HEK293 (cell line): ENCODE measurements at regions not wholly inside any gene's neighbourhood (a gene's known extent, or its start where the extent isn't known, plus 50 kb on each side); places are given as distances from the start of the nearest gene placed in this dataset.

Experiments
- ZBTB1 ChIP-seq: fragments of 450-650 bp; formaldehyde crosslinking; IDR thresholded peaks from 2 replicates; pipeline ENCODE4 v1.5.1; 2016; ENCODE audit warnings: missing biosample characterization, missing genetic modification characterization
- ZNF133 ChIP-seq: fragments of 450-650 bp; formaldehyde crosslinking; IDR thresholded peaks from 2 replicates; pipeline ENCODE4 v1.5.1; 2016; ENCODE audit warnings: missing biosample characterization, missing genetic modification characterization
- ZNF670 ChIP-seq: fragments of 450-650 bp; formaldehyde crosslinking; IDR thresholded peaks from 2 replicates; pipeline ENCODE4 v1.5.1; 2016; ENCODE audit warnings: missing biosample characterization, missing genetic modification characterization, low read depth
- TF ChIP-seq, protein P1 (sequence below): fragments of 450-650 bp; formaldehyde crosslinking; IDR thresholded peaks from 2 replicates; pipeline ENCODE4 v1.5.1; 2016; ENCODE audit warnings: missing biosample characterization, missing genetic modification characterization
- TF ChIP-seq, protein P2 (sequence below): fragments of 450-650 bp; IDR thresholded peaks from 2 replicates; pipeline ENCODE4 v1.5.1; 2018; ENCODE audit warnings: missing biosample characterization, mild to moderate bottlenecking, missing genetic modification characterization
- TF ChIP-seq, protein P3 (sequence below): fragments of 450-650 bp; formaldehyde crosslinking; IDR thresholded peaks from 2 replicates; pipeline ENCODE4 v1.5.1; 2016; ENCODE audit warnings: missing biosample characterization, missing genetic modification characterization
- TF ChIP-seq, protein P4 (sequence below): fragments of 450-650 bp; formaldehyde crosslinking; IDR thresholded peaks from 2 replicates; pipeline ENCODE4 v1.5.1; 2016; ENCODE audit warnings: missing biosample characterization, missing genetic modification characterization

DNA sequence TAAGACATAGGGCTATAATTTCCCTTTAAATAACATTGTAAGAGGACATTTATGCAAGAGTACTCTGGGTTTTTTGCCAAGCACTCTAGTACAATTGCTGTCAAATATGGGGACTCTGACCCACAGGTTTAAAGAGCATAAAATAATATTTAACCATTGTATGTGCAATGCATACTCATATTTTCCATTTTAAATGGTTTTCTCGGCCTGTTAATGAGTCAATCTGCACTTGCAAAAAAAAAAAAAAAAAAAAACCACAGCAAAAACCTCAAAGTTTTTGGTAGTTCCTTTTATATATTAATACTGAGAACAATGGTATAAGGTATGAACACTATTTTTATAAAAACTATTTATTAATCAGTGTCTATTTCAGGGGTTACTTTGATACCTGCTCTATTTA lies 304.0 kb upstream of the CBLB start:
- TF ChIP-seq, protein P1, sequence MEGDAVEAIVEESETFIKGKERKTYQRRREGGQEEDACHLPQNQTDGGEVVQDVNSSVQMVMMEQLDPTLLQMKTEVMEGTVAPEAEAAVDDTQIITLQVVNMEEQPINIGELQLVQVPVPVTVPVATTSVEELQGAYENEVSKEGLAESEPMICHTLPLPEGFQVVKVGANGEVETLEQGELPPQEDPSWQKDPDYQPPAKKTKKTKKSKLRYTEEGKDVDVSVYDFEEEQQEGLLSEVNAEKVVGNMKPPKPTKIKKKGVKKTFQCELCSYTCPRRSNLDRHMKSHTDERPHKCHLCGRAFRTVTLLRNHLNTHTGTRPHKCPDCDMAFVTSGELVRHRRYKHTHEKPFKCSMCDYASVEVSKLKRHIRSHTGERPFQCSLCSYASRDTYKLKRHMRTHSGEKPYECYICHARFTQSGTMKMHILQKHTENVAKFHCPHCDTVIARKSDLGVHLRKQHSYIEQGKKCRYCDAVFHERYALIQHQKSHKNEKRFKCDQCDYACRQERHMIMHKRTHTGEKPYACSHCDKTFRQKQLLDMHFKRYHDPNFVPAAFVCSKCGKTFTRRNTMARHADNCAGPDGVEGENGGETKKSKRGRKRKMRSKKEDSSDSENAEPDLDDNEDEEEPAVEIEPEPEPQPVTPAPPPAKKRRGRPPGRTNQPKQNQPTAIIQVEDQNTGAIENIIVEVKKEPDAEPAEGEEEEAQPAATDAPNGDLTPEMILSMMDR (tag by site-specific recombination), result no peak
- TF ChIP-seq ZNF133 (tag by site-specific recombination), result no peak
- TF ChIP-seq, protein P2, sequence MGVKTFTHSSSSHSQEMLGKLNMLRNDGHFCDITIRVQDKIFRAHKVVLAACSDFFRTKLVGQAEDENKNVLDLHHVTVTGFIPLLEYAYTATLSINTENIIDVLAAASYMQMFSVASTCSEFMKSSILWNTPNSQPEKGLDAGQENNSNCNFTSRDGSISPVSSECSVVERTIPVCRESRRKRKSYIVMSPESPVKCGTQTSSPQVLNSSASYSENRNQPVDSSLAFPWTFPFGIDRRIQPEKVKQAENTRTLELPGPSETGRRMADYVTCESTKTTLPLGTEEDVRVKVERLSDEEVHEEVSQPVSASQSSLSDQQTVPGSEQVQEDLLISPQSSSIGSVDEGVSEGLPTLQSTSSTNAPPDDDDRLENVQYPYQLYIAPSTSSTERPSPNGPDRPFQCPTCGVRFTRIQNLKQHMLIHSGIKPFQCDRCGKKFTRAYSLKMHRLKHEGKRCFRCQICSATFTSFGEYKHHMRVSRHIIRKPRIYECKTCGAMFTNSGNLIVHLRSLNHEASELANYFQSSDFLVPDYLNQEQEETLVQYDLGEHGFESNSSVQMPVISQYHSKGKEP (tag by site-specific recombination), result no peak
- TF ChIP-seq, protein P3, sequence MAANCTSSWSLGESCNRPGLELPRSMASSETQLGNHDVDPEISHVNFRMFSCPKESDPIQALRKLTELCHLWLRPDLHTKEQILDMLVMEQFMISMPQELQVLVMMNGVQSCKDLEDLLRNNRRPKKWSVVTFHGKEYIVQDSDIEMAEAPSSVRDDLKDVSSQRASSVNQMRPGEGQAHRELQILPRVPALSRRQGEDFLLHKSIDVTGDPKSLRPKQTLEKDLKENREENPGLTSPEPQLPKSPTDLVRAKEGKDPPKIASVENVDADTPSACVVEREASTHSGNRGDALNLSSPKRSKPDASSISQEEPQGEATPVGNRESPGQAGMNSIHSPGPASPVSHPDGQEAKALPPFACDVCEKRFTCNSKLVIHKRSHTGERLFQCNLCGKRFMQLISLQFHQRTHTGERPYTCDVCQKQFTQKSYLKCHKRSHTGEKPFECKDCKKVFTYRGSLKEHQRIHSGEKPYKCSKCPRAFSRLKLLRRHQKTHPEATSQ (tag by site-specific recombination), result no peak
- no peak for TF ChIP-seq ZBTB1 (tag by site-specific recombination)
- no peak for TF ChIP-seq ZNF670 (tag by site-specific recombination)
- TF ChIP-seq, protein P4, sequence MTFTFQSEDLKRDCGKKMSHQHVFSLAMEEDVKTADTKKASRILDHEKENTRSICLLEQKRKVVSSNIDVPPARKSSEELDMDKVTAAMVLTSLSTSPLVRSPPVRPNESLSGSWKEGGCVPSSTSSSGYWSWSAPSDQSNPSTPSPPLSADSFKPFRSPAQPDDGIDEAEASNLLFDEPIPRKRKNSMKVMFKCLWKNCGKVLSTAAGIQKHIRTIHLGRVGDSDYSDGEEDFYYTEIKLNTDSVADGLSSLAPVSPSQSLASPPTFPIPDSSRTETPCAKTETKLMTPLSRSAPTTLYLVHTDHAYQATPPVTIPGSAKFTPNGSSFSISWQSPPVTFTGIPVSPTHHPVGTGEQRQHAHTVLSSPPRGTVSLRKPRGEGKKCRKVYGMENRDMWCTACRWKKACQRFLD (tag by site-specific recombination), result no peak
